Choroid plexus epithelial cell (primary cell): ENCODE measurements at regions not wholly inside any gene's neighbourhood (a gene's known extent, or its start where the extent isn't known, plus 50 kb on each side); places are given as distances from the start of the nearest gene placed in this dataset.

Experiments used
- DNase-seq: peaks from one replicate; pipeline ENCODE4 v3.0.0-alpha.2; 2010; ENCODE audit warnings: low read depth
- H3K4me3 ChIP-seq: 2 replicates; pipeline ENCODE4 v1.5.1; 2011; ENCODE audit warnings: low read depth, mild to moderate bottlenecking, control low read depth, low read length, moderate library complexity
- CTCF ChIP-seq: conservative IDR thresholded peaks from 2 replicates; pipeline ENCODE4 v1.5.1; 2011; ENCODE audit warnings: low read depth, mild to moderate bottlenecking, control low read depth, inconsistent platforms, low read length, moderate library complexity

- no peak overlapping the region for H3K4me3 ChIP-seq
- no peak for TF ChIP-seq CTCF
- DNase-seq = no peak
These were observed 327.8 kb downstream of the IRX2 start for GRCh38 chr5:2423634-2424033.

- no peak overlapping the region for H3K4me3 ChIP-seq
- TF ChIP-seq CTCF = no peak
- DNase-seq = no peak
These were observed 334.2 kb downstream of the IRX2 start for GRCh38 chr5:2417301-2417700.

- DNase-seq = no peak
- no peak overlapping the region for H3K4me3 ChIP-seq
- no peak for TF ChIP-seq CTCF
These were observed 335.8 kb downstream of the IRX2 start for GRCh38 chr5:2415678-2416077.

GRCh38 chr5:2410451-2410850 is 341.0 kb downstream of the IRX2 start:
- H3K4me3 ChIP-seq = no peak overlapping the region
- DNase-seq = no peak
- no peak for TF ChIP-seq CTCF

- TF ChIP-seq CTCF = no peak
- no peak for DNase-seq
- no peak overlapping the region for H3K4me3 ChIP-seq
These were observed 348.2 kb downstream of the IRX2 start for GRCh38 chr5:2403296-2403695.

- TF ChIP-seq CTCF = no peak
- no peak overlapping the region for H3K4me3 ChIP-seq
- no peak for DNase-seq
These were observed 351.7 kb downstream of the IRX2 start for GRCh38 chr5:2399804-2400203.

- H3K4me3 ChIP-seq = no peak overlapping the region
- no peak for TF ChIP-seq CTCF
- no peak for DNase-seq
These were observed 352.4 kb downstream of the IRX2 start for GRCh38 chr5:2399096-2399495.
